K562 (cell line): ENCODE measurements at regions not wholly inside any gene's neighbourhood (a gene's known extent, or its start where the extent isn't known, plus 50 kb on each side); places are given as distances from the start of the nearest gene placed in this dataset.

ENCODE experiments used
- ATAC-seq: fragments of 200-7000 bp; cut with Tn5 transposase; 3 replicates; pipeline ENCODE4 v1.9.1; 2020; ENCODE audit warnings: moderate library complexity
- BruUV-seq: library from RNA; stranded (reverse); fragments of 400-500 nt; replicated peaks from 2 replicates; lab custom pipeline; 2021; lab: Mats Ljungman, UMichigan
- CTCF ChIA-PET: fragments of 300-600 bp; formaldehyde crosslinking; extraction: SDS; loops from one replicate; lab custom pipeline; 2021; ENCODE audit warnings: low intra/inter-chr PET ratio; lab: Yijun Ruan, JAX
- POLR2A ChIA-PET: fragments of 300-600, 350-650 bp; sonication (Branson Sonifier 250); formaldehyde crosslinking; extraction: SDS; loops from one replicate; lab custom pipeline; 2021; ENCODE audit warnings: antibody characterized with exemption, inconsistent platforms; lab: Yijun Ruan, JAX
- DNase-seq, 4 experiments: peaks; one replicate each; pipeline versions ENCODE4 v3.0.0 to v3.0.0-alpha.2; 2011 to 2018; ENCODE audit warnings: low spot score in 3 of 4, mixed read lengths in 3 of 4; ENCODE audit errors: extremely low read depth in 1 of 4
- FAIRE-seq: peaks from 2 replicates; lab custom pipeline; 2011; peaks lifted over from hg19 to GRCh38; lab: Jason Lieb, UNC
- H2AFZ ChIP-seq: 2 replicates; pipeline ENCODE4 v1.6.0; 2011; ENCODE audit warnings: low read depth, low read length, control low read depth, inconsistent platforms
- H3K27ac ChIP-seq: fragments of 200-600 bp; 3 replicates; pipeline ENCODE4 v1.8.0; 2011; ENCODE audit warnings: low read depth, mild to moderate bottlenecking, control low read depth, inconsistent platforms, low read length, moderate library complexity, mixed read lengths; ENCODE audit errors: extremely low read depth
- H3K27me3 ChIP-seq, 2 experiments: fragments of 300-600 bp in 1 of 2; 2 replicates in 1 of 2; 3 replicates in 1 of 2; pipeline versions ENCODE4 v1.6.0 to v1.8.0; 2011; ENCODE audit warnings: inconsistent platforms in 2 of 2, low read length in 2 of 2, mild to moderate bottlenecking in 1 of 2, mixed read lengths in 1 of 2, moderate library complexity in 1 of 2; ENCODE audit not compliant: control insufficient read depth in 2 of 2, insufficient read depth in 2 of 2
- H3K36me3 ChIP-seq: fragments of 300-600 bp; 3 replicates; pipeline ENCODE4 v1.8.0; 2011; ENCODE audit warnings: mild to moderate bottlenecking, low read length, inconsistent platforms; ENCODE audit not compliant: control insufficient read depth, insufficient read depth
- H3K4me1 ChIP-seq, 2 experiments: fragments of 200-600 bp in 1 of 2; replicated peaks in 1 of 2; 2 replicates in 1 of 2; 3 replicates in 1 of 2; pipeline versions ENCODE4 v1.5.1 to v1.8.0; 2011; ENCODE audit warnings: inconsistent platforms in 2 of 2, low read length in 2 of 2, mild to moderate bottlenecking in 1 of 2, mixed read lengths in 1 of 2, moderate library complexity in 1 of 2; ENCODE audit not compliant: control insufficient read depth in 2 of 2, insufficient read depth in 2 of 2
- H3K4me2 ChIP-seq: 2 replicates; pipeline ENCODE4 v1.6.1; 2011; ENCODE audit warnings: low read length, control low read depth, inconsistent platforms, mixed read lengths; ENCODE audit not compliant: insufficient read depth
- H3K4me3 ChIP-seq: fragments of 200-600 bp; sonication (generic), shearing (Covaris generic); 2 replicates; pipeline ENCODE4 v1.5.1; 2016; ENCODE audit warnings: control low read depth, inconsistent platforms
- H3K79me2 ChIP-seq: fragments of 200-600 bp; 3 replicates; pipeline ENCODE4 v1.8.0; 2011; ENCODE audit warnings: low read length, inconsistent platforms; ENCODE audit not compliant: control insufficient read depth, insufficient read depth
- H3K9ac ChIP-seq, 2 experiments: 2 replicates each; pipeline versions ENCODE4 v1.6.0 to v1.6.1; 2011; ENCODE audit warnings: low read depth in 2 of 2, low read length in 2 of 2, control low read depth in 1 of 2, inconsistent platforms in 1 of 2, mild to moderate bottlenecking in 1 of 2, mixed read lengths in 1 of 2; ENCODE audit not compliant: insufficient read depth in 1 of 2
- H3K9me1 ChIP-seq: one replicate; pipeline ENCODE4 v1.6.0; 2011; ENCODE audit warnings: inconsistent platforms, mild to moderate bottlenecking, low read length, moderate library complexity; ENCODE audit not compliant: control insufficient read depth, insufficient read depth
- H3K9me3 ChIP-seq: replicated peaks from 2 replicates; pipeline ENCODE4 v1.5.1; 2011; ENCODE audit warnings: low read depth, low read length, inconsistent platforms; ENCODE audit not compliant: control insufficient read depth, insufficient read depth
- H4K20me1 ChIP-seq: replicated peaks from 2 replicates; pipeline ENCODE4 v1.6.1; 2011; ENCODE audit warnings: low read length, inconsistent platforms, mixed read lengths; ENCODE audit not compliant: control insufficient read depth, insufficient read depth
- CBX5 ChIP-seq: IDR thresholded peaks from 2 replicates; pipeline ENCODE4 v1.6.1; 2014; ENCODE audit warnings: low read depth, borderline replicate concordance
- HINFP ChIP-seq: fragments of 450-650 bp; conservative IDR thresholded peaks from 2 replicates; pipeline ENCODE4 v1.6.1; 2016; ENCODE audit warnings: missing genetic modification characterization, low read depth, mild to moderate bottlenecking, control low read depth, missing compliant biosample characterization
- YBX1 ChIP-seq: fragments of 450-650 bp; IDR thresholded peaks from 2 replicates; pipeline ENCODE4 v1.7.1; 2016; ENCODE audit warnings: mild to moderate bottlenecking
- ZBTB12 ChIP-seq: fragments of 250-450 bp; sonication (Bioruptor Pico); IDR thresholded peaks from 2 replicates; pipeline ENCODE4 v1.4.0; 2020
- ZNF217 ChIP-seq: sonication (generic); formaldehyde crosslinking; IDR thresholded peaks from 2 replicates; pipeline ENCODE4 v1.8.0; 2022; ENCODE audit warnings: mild to moderate bottlenecking, missing genetic modification reagents
- ZNF77 ChIP-seq: fragments of 250-450 bp; sonication (Bioruptor Pico); IDR thresholded peaks from 2 replicates; pipeline ENCODE4 v1.5.0; 2020
- WGBS: fragments of 100-300 bp; shearing (Covaris generic); methylation state at CpG from one replicate; pipeline ENCODE4 v1.1.6; 2016; ENCODE audit warnings: low coverage, mixed read lengths; ENCODE audit not compliant: insufficient coverage; ENCODE audit errors: missing lambda C conversion rate; 5-methylcytosine and 5-hydroxymethylcytosine counted together
- in situ Hi-C: fragments of 300-500 bp; cut with MboI; formaldehyde crosslinking; loops from 4 replicates; pipeline ENCODE4 v1.15.0; 2018; ENCODE audit warnings: inconsistent platforms, mixed read lengths
- intact Hi-C: fragments of 100-400 bp; cut with micrococcal nuclease; formaldehyde crosslinking; loops from 2 replicates; pipeline ENCODE4 v1.14.2; 2022

- ATAC-seq (no peak), FAIRE-seq (no peak), DNase-seq (no peak)
- 0 out of 2 replicates have a peak, but pooled peaks cover 4% of the 10 kb centered on the region for H4K20me1 ChIP-seq
- BruUV-seq: no TSS peak
- no peak overlapping the region for H3K27ac ChIP-seq
- H3K9me1 ChIP-seq: no peaks in the 10 kb centered on the region
- peaks cover 0 to 3% of the 10 kb centered on the region in 2 experiments; a peak in 1 of 5 replicates for H3K4me1 ChIP-seq
- no peak for TF ChIP-seq CBX5
- no peaks in the 10 kb centered on the region for H3K36me3 ChIP-seq
- intact Hi-C loops (no loop called here), in situ Hi-C loops (no loop called here)
- H3K4me2 ChIP-seq: no peak overlapping the region
- H2AFZ ChIP-seq: no peak overlapping the region
- H3K27me3 ChIP-seq: peaks cover 43 to 68% of the 10 kb centered on the region in 2 experiments
- CTCF ChIA-PET: no interaction called here
- POLR2A ChIA-PET: interaction anchor here (0.6 kb wide), 1 partner anchor 10 kb away, joined by 4 read pairs; no protein-coding TSS in a partner anchor
- no peak overlapping the region for H3K4me3 ChIP-seq
- no peak overlapping the region for H3K9ac ChIP-seq
- H3K79me2 ChIP-seq: no peaks in the 10 kb centered on the region
- H3K9me3 ChIP-seq: no peaks in the 10 kb centered on the region
- WGBS: 6% methylated on average over 7 of the region's 7 CpGs
Observed at GRCh38 chr1:228987286-228987685, 252.0 kb downstream of the RHOU start.

GRCh38 chr1:228987736-228988506 lies 252.6 kb downstream of the RHOU start:
- no peak for ATAC-seq
- H3K4me1 ChIP-seq: peaks cover 0 to 3% of the 10 kb centered on the region in 2 experiments; a peak in 1 of 5 replicates
- H3K4me2 ChIP-seq: no peak overlapping the region
- 2% methylated on average over 13 of the region's 14 CpGs for WGBS
- intact Hi-C loops (no loop called here), in situ Hi-C loops (no loop called here)
- no TSS peak for BruUV-seq
- H3K36me3 ChIP-seq: no peaks in the 10 kb centered on the region
- peaks cover 42 to 68% of the 10 kb centered on the region in 2 experiments for H3K27me3 ChIP-seq
- POLR2A ChIA-PET: no interaction called here
- H3K9me3 ChIP-seq: no peaks in the 10 kb centered on the region
- 0 out of 2 replicates have a peak, but pooled peaks cover 4% of the 10 kb centered on the region for H4K20me1 ChIP-seq
- no peak overlapping the region for H3K4me3 ChIP-seq
- no peak for TF ChIP-seq ZNF77
- TF ChIP-seq ZNF217 (CRISPR knock-in tag): no peak
- no peak for TF ChIP-seq ZBTB12 (CRISPR knock-in tag)
- TF ChIP-seq HINFP (tag): no peak
- no peak for TF ChIP-seq YBX1
- TF ChIP-seq, all 486 proteins: peak for 0
- no peaks in the 10 kb centered on the region for H3K9me1 ChIP-seq
- no peaks in the 10 kb centered on the region for H3K79me2 ChIP-seq
- no peak overlapping the region for H3K9ac ChIP-seq
- no peak overlapping the region for H3K27ac ChIP-seq
- DNase-seq (no peak), FAIRE-seq (no peak)
- CTCF ChIA-PET: no interaction called here
- H2AFZ ChIP-seq: no peak overlapping the region
